GM19351 (cell line): ENCODE measurements at regions not wholly inside any gene's neighbourhood (a gene's known extent, or its start where the extent isn't known, plus 50 kb on each side); places are given as distances from the start of the nearest gene placed in this dataset.
"Not testable (repeated sequence)": the region's sequence is repeated elsewhere in the genome, so short reads cannot be mapped to it uniquely, and the experiment has no call there.

Source experiments
- ATAC-seq: cut with Tn5 transposase; IDR thresholded peaks from one replicate; pipeline ENCODE4 v1.9.1; 2021; ENCODE audit warnings: mild to moderate bottlenecking, moderate library complexity; ENCODE audit not compliant: unreplicated experiment

- ATAC-seq, result not testable (repeated sequence)
Measured at GRCh38 chr4:142897518-142897917, 51.4 kb upstream of the INPP4B start.

DNA sequence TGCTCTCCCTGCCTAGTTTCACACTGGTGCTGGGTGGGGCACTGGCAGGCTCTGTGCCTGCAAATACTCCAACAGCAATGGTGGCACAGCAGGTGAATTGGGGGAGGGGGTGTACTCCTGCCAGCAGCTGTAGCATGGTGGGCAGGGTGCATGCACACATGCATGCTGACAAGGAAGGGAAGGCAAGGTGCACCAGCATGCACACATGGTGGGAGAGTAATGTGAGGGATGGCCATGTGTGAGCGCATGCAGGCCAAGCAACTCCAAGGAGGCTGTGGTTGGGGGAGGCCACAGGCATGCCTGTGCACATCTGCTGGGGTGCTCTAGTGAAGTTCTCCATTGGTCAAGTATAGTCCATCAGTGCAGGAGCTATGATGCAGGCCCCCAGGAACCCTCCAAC lies 54.5 kb upstream of the INPP4B start:
- ATAC-seq, result no peak

- ATAC-seq, result no peak
Measured at GRCh38 chr4:142901166-142901662, 55.1 kb upstream of the INPP4B start.

DNA sequence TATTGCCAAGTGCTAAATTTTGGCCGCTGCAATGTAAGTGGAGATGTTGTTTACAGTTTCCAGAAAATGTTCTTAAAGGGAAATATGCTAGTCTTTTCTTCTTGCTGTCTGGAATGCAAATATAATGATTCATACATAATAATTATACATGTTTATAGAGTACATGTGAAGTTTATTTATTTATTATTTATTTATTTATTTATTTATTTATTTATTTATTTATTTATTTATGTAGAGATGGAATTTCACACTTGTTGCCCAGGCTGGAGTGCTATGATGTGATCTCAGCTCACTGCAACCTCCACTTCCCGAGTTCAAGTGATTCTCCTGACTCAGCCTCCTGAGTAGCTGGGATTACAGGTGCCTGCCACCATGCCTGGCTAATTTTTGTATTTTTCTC lies 57.5 kb upstream of the INPP4B start:
- not testable (repeated sequence) for ATAC-seq

- ATAC-seq, result no peak
Measured at GRCh38 chr4:142909908-142910307, 63.8 kb upstream of the INPP4B start.

DNA sequence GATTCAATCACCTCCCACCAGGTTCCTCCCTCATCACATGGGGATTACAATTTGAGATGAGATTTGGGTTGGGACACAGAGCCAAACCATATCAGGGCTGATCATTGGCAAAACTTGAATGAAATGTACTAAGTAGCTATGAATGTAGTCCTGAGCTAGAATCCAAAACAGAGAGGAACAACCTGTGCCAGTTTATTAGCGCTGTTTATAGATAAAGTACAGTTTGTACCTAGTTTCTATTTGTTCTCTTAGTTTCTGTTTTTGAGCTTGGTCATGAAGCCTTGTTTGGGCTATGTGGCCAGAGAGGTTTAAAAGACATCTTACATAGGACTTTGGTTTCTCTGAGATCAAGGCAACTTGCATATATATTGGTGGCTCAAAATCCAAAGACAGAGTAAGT lies 66.9 kb upstream of the INPP4B start:
- no peak for ATAC-seq

- ATAC-seq, result no peak
Measured at GRCh38 chr4:142913461-142914030, 67.4 kb upstream of the INPP4B start.

DNA sequence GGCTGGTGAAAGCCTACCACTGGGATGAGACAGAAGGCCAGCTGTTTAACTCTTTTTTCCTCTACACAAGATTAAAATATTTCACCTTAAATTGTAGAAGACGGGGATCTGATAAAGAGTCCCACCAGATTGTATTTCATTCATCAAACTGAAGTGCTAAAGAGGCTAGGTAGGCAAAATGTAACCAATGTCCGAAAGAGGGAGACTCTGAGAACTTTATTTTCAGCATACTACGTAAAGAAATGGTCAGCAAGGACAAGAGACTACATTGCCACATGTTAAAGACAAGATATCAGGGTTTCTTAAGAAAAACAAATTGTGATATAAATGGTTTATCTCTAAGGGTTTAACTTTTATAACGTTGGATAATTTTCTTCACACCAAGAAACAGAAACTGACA lies 71.6 kb upstream of the INPP4B start:
- ATAC-seq, result no peak

DNA sequence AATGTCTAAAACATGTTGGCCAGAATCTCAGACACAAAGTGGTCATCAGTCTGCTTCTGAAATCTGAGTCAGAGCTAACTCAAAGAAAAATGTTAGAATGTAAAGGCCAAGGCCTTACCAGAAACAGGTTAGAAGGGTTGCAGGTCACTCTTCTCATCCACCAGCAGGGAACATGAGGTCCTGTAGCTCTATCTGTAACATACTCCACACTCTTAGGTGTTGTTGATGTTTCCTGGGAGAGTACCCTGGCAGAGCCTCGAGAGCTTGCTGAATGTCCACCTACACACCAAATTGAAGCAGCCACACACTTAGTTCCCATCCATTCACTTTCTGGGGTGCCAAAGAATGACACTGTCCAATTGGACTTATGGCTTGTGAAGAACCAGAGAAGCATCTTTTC lies 76.6 kb upstream of the INPP4B start:
- ATAC-seq, result no peak

GRCh38 chr4:142923619-142924018 lies 77.5 kb upstream of the INPP4B start:
- no peak for ATAC-seq

DNA sequence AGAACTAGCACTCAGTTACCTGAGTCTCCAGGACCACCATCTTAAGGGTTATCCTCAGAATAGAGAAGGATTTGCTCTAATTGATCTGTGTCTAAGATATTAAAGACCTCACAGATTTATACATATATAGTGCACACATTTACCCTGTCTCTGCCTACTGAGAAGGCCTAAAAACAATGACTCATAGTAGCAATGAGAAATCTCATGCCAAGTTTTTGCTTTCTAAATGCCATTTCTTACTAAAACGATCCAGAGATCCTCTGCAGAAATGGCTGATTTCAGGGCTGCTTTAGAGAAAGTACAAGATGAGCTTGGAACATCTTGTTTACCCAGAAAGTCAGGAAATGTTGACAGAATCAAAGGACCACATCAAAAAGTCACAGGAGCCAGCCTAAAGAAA lies 79.1 kb upstream of the INPP4B start:
- no peak for ATAC-seq

DNA sequence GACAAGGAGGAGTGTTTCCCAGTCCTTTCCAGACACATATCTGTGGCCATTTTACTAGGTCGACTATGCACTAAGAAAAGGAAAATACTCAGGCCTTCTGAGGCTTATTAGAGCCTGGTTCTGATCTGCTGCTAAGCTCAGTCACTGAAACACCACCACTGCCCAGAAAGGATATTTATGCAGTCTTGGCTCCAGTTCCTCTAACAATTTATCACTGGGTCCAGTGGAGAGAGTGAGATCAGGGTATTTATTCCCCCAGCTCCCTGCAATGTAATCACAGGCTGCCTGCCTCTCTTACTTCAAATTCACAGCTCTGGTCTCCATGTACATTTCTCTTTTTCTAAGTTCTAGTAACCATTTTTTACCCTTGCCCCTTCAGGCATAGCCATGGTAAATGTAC lies 81.6 kb upstream of the INPP4B start:
- no peak for ATAC-seq

DNA sequence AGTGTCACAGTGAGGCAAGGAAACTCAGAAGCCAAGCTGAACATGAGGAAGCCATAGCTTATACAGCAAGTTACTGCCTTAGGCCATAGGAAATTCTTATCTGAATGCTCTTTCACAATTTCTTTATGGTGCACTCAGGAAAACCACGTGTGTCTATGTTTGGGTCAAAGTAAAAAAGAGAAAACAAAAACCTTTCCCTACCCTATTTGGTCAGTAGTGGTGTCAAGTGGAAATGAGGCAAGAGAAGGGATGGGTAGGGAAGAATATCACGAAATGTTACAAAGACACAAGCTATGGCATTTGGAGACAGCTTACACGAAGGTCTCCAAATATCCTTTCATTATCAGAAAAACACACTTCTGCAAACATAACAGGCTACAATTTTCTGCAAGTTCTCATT lies 83.4 kb upstream of the INPP4B start:
- ATAC-seq, result no peak

- no peak for ATAC-seq
Measured at GRCh38 chr4:142933207-142933606, 87.1 kb upstream of the INPP4B start.

- no peak for ATAC-seq
Measured at GRCh38 chr4:142940425-142941330, 94.6 kb upstream of the INPP4B start.

GRCh38 chr4:142944565-142944964 lies 98.5 kb upstream of the INPP4B start:
- ATAC-seq, result no peak

- no peak for ATAC-seq
Measured at GRCh38 chr4:142952821-142953580, 106.9 kb upstream of the INPP4B start.

GRCh38 chr4:142954415-142954814 lies 108.3 kb upstream of the INPP4B start:
- ATAC-seq, result no peak

GRCh38 chr4:142955501-142955900 lies 109.4 kb upstream of the INPP4B start:
- no peak for ATAC-seq

DNA sequence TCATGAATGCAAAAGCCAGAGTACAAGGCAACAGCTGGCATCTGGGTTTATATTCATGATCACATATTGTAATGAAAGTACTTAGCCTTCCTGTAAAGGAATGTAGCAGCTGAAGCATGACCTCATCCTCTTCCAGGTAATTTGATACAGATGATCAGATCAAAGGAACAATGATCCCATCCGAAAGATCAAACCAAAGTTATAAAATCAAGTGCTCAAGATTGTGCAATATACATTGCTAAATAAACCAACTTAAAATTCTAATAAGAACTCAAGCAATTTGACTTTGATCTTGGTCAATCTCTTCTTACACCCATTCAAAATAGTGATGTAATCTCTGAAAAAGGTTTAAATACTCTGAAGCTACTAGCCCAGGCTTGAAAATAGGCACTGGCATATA lies 113.1 kb upstream of the INPP4B start:
- no peak for ATAC-seq

DNA sequence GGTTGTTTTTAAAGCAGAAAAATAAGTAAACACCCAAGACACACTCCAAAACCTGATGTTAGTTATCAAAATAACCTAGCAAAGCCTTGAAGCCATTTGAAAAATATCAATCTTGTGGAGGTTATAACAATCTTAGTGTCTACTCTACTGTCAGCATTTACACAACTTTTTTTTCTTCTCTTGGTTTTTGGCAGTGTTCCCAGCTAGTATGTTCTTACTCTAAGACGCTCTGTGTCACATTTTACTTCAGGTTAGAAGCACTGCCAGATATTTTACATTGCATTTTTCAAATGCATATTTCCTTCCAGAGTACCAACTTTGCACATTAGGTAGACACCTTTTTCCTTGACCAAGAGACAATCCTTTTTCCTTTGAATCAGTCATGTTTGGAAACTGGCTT lies 114.0 kb upstream of the INPP4B start:
- no peak for ATAC-seq
